WERI-Rb-1 (cell line): ENCODE measurements at regions not wholly inside any gene's neighbourhood (a gene's known extent, or its start where the extent isn't known, plus 50 kb on each side); places are given as distances from the start of the nearest gene placed in this dataset.

Source experiments
- DNase-seq: peaks from one replicate; pipeline ENCODE4 v3.0.0-alpha.2; 2020
- H3K27ac ChIP-seq: fragments of 250-450 bp; sonication (Bioruptor Pico); 2 replicates; pipeline ENCODE4 v1.5.1; 2020; ENCODE audit warnings: mild to moderate bottlenecking, moderate library complexity
- H3K27me3 ChIP-seq: fragments of 250-450 bp; sonication (Bioruptor Pico); 2 replicates; pipeline ENCODE4 v1.5.1; 2021; ENCODE audit warnings: mild to moderate bottlenecking, low read depth, moderate library complexity; ENCODE audit not compliant: insufficient read depth, severe bottlenecking
- H3K36me3 ChIP-seq: fragments of 250-450 bp; sonication (Bioruptor Pico); 2 replicates; pipeline ENCODE4 v1.5.1; 2020; ENCODE audit warnings: mild to moderate bottlenecking, moderate library complexity
- H3K4me3 ChIP-seq: 2 replicates; pipeline ENCODE4 v1.5.1; 2011; ENCODE audit warnings: low read depth, mild to moderate bottlenecking, control low read depth, low read length
- H3K9me3 ChIP-seq: fragments of 250-450 bp; sonication (Bioruptor Pico); 2 replicates; pipeline ENCODE4 v1.5.1; 2021; ENCODE audit warnings: mild to moderate bottlenecking, moderate library complexity; ENCODE audit not compliant: severe bottlenecking
- CTCF ChIP-seq: IDR thresholded peaks from 2 replicates; pipeline ENCODE4 v1.5.1; 2011; ENCODE audit warnings: low read depth, mild to moderate bottlenecking, control low read depth, inconsistent platforms, low read length

- TF ChIP-seq CTCF = no peak
- no peak for DNase-seq
- Histone ChIP-seq H3K9me3 (no peaks in the 10 kb centered on the region), H3K4me3 (no peak overlapping the region), H3K27me3 (no peaks in the 10 kb centered on the region), H3K36me3 (no peaks in the 10 kb centered on the region), H3K27ac (no peak overlapping the region)
Measured at GRCh38 chr12:65689508-65689907, 134.8 kb upstream of the HMGA2 start.

DNA sequence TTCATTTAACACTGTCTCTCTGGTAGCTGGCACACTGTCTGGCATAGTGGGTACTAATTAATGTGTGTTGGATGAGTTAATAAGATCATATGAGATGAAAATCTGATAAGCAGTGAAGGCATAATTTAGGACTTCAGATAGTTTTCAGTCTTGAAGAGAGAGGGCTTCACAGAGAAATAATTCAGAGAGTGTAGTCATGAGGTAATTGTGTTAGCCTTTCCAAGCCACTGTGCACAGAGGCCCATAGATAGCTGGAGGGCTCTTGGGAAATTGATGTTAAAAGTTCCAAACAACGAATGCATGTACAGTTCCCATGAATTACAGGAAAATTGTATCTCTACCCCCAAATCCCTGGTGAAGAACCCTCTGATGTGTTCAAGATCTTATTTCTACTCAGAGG is 133.8 kb upstream of the HMGA2 start:
- no peaks in the 10 kb centered on the region for H3K36me3 ChIP-seq
- no peak for TF ChIP-seq CTCF
- DNase-seq = no peak
- no peak overlapping the region for H3K4me3 ChIP-seq
- H3K27me3 ChIP-seq = no peaks in the 10 kb centered on the region
- H3K27ac ChIP-seq = no peak overlapping the region
- H3K9me3 ChIP-seq = no peaks in the 10 kb centered on the region

DNA sequence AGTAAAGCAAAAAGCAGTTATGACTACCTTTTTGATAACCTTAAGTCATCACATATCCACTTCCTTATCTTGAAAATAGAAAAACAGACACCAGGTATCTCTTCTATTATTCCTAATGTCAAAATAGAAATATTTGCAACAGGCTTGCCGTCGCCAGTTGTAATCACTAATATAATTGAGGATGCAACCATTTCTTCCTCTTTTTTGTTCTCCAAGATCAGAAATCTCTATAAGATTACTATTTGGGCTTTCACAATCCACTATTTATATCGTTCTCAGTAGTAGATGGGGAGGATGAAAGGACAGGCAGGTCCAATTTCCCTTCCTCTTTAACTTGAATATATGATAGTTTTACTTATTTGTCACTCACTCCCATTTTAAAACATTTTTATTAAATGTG is 130.2 kb upstream of the HMGA2 start:
- TF ChIP-seq CTCF = no peak
- Histone ChIP-seq H3K4me3 (no peak overlapping the region), H3K27me3 (no peaks in the 10 kb centered on the region), H3K27ac (no peak overlapping the region), H3K9me3 (no peaks in the 10 kb centered on the region), H3K36me3 (no peaks in the 10 kb centered on the region)
- DNase-seq = no peak

- Histone ChIP-seq H3K27me3 (no peaks in the 10 kb centered on the region), H3K4me3 (no peak overlapping the region), H3K27ac (no peak overlapping the region), H3K9me3 (no peaks in the 10 kb centered on the region), H3K36me3 (no peaks in the 10 kb centered on the region)
- no peak for TF ChIP-seq CTCF
- DNase-seq = no peak
Measured at GRCh38 chr12:65695113-65695865, 129.0 kb upstream of the HMGA2 start.

DNA sequence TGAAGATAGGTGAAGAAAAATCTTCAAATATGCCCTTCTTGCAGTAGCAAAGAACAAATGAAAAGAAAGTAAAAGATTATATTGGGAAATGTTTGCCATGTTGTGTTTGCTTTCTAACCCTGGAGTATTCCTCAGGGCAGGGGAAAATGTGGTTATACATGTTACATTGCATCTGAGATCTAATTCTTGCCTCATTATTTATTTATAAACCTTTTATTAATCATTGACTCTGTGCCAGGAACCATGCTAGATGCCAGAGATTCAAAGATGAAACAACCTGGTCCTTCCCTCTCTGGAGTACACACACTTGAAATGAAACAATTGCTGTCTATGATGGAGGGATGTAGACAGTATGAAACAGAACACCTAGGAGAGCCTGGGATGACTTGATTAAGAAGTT is 128.1 kb upstream of the HMGA2 start:
- no peaks in the 10 kb centered on the region for H3K27me3 ChIP-seq
- no peak overlapping the region for H3K4me3 ChIP-seq
- no peaks in the 10 kb centered on the region for H3K36me3 ChIP-seq
- DNase-seq = no peak
- no peak overlapping the region for H3K27ac ChIP-seq
- no peak for TF ChIP-seq CTCF
- H3K9me3 ChIP-seq = no peaks in the 10 kb centered on the region

DNA sequence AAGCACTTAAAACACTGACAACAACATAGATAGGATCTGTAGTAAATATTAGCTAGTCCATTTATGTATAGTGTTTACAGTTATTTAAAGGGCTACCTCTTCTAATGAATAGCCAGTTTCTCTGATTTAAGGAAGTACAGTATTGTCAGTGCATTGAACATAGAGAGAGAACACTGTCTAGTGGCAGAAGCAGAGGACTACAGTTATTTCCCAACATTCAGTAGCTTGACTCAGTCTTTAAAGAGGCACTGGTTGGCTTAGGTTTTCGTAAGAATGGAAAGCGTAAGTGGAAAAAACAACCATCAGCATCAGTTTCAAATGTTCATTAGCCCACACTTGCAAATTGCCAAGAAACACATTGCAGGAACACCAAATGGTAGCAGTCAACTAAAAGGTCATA is 125.0 kb upstream of the HMGA2 start:
- Histone ChIP-seq H3K4me3 (no peak overlapping the region), H3K36me3 (no peaks in the 10 kb centered on the region), H3K27ac (no peak overlapping the region), H3K9me3 (no peaks in the 10 kb centered on the region), H3K27me3 (no peaks in the 10 kb centered on the region)
- DNase-seq = no peak
- TF ChIP-seq CTCF = no peak
